GM21825 (cell line): ENCODE measurements at regions not wholly inside any gene's neighbourhood (a gene's known extent, or its start where the extent isn't known, plus 50 kb on each side); places are given as distances from the start of the nearest gene placed in this dataset.

Experiments
- ATAC-seq: cut with Tn5 transposase; IDR thresholded peaks from one replicate; pipeline ENCODE4 v1.9.1; 2021; ENCODE audit warnings: mild to moderate bottlenecking, moderate library complexity; ENCODE audit not compliant: unreplicated experiment

DNA sequence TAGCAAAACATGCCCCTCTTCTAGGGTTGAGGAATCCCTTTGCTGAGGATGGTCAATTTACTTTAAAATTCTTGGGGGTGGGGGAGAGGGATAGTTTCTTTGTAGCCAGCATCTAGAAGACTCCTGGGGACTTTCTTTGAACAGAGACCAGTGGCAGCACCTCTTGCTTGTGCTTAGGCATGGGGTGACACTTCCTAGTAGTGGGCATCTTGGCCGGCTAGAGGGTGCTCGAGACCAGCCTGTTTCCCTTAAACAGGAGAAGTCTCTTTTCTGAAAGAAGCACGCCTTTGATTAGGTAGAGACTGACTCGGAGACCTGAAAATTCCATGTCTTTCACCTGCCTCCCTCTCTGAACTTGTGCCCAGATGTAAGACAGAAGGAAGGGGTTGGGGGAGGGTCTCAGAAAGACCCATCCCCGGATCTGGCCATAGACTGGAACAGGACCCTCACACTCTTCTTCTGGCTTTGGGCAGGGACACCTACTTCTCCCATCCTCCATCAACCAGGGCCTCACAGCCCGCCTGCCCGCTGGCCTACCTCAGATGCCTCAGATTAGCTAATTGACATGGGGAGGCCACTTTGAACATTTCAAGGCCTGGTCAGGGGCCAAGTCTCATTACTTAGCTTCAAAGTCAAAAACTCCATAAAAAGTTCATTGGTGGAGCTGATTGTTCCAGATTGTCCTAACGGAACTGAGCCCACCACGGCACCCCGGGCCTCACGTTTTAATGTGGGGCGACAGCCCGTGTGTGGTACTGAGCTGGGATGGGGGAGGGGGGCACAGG, 172.2 kb downstream of the CDC5L start:
- ATAC-seq = no peak

DNA sequence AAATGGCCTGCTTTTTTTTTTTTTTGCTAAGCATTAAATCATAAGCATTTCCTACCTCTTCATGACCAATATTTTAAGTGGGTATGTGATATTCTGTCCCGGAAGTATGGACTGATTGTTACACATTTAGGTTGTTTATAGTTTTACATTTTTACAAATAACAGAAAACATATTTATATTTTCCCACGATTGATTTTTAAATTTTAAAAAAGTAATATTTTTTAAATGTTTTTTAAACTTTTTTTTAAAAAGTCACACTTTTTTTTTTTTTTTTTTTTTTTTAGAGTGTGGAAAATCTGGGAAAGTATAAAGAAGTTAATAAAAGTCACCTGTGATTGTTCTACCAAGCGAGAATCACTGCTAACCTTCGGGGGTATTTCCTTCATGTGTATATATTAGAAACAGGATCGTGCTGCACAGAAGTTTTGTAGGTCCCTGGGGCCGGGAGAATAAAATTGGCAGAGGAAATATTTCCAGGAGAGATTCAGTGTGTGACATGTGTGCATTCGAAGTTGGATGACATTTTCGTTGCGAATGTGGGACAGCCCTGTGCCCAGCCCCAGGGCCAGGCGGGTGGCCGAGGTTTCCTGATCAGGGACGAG, 173.1 kb downstream of the CDC5L start:
- ATAC-seq = no peak

DNA sequence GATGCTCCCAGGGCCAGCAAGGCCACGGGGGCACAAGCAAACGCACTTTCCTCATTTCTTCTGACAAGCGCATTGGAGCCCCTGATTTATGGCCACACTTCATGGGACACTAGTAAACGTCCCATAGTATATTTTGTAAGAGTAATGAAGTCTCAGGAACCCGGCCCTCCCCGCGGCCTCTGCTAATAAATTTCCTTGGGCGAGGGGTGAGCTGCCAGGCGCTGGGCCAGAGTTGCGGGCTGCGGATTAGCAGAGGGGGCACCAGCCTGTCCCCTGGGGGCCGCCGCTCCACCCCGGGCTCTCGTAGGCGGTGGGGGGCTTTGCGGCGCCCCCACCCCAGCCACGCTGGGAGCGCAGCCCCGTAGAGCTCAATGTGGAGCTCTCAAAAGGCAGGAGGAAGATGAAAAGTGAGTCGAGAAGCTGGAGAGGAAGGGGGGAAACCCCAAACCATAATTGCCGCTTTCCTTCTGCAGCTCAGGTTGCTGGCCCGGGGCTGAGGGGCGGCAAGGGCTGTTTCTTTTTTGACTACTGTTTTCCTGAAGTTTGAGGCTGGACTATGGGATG, 173.6 kb downstream of the CDC5L start:
- no peak for ATAC-seq

DNA sequence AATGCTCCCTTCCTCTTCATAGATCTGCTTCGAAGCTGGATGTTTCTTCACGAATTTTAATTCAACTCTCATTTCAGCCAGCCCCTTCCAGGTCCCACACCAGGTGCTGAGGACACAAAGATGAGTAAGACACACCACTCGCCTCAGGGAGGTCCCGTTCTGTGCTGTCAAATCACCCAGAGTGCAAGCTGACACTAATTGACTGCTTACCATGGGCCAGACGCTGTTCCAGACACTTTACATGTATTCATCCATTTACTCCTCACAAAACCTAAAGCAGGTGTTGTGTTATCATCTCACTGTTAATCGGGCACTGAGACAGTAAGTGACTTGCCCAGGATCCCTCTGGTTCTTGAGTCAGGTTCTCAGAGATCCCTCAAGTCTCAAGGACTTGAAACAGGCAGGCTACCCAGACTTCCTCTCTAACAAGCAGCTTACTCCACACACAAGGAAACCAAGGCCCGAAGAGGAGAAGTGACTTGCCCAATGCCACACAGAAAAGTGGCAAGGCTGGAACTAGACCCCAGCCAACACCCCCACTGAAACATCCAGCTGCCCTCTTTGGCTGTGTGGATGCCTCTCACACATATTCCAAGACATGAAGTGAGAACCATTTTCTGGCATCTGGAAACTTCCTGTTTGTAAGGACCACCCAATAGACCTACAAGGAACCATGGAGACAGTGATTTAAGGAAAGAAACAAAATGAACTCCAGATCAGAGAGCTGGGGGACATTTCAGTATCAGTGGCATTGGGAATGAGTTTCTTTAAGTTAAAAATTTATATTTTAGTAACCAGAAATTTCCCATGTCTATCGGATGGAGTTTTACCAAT, 174.5 kb downstream of the CDC5L start:
- no peak for ATAC-seq

DNA sequence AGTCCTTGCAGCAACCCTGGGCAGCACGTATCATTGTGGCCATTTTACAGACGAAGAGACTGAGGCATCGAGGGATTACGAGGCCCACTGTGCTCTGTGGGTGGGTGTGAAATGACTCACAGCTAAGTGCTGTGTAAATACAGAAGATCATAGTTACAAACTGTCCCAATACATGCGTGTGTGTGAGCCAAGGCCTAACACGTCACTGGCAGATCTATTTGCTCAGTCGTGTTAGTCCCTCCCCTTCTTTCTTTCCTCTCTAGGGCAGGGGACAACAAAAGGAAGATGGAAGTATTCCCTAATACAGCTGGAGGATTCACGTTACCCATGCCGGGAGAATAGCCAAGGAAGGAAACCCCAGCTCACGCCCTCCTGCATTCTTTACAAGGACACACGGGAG, 175.9 kb downstream of the CDC5L start:
- ATAC-seq = no peak

DNA sequence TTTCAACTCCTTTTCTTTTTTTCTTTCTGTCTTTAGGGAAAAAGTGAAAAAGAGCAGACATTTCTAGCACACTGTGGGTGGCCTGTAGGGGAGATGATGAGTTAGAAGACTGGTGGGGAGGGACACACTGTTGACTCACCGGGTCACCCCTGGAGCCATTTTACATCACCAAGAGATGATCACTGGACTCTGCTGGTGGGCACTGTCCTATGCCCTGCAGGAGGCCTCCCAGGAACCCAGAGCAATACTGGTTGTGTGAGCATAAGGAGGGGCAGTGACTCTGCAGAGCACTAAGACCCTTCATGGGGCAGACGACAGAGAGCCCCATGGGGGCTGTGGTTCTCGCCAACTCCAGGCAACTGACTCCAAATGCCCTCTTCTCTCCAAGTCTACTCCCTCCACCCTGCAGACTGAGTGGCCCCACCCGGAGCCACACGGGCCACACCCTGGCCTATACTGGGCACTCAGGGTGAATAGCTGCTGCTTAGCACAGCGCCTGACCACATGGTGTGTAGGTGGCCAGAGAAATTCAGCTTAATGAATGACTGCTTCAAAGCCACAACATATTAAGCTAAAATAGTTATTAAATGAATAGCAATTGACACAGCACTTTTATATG, 177.5 kb downstream of the CDC5L start:
- no peak for ATAC-seq

DNA sequence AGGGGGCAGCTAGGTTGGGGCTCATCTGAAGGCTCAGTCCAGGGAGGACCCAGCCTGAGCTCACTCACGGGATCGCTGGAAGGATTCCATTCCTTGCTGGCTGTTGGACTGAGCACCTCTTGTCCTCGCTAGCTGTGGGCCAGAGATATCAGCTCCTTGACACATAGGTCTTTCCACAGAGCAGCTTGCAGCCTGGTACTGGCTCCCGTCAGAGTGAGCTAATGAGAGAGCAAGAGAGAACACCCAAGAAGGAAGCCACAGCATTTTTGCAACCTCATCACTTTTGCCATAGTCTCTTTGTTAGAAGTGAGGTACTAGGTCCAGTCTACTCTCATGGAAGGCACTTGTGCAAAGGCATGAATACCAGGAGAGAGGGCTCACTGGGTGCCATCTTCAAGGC, 179.9 kb downstream of the CDC5L start:
- no peak for ATAC-seq

DNA sequence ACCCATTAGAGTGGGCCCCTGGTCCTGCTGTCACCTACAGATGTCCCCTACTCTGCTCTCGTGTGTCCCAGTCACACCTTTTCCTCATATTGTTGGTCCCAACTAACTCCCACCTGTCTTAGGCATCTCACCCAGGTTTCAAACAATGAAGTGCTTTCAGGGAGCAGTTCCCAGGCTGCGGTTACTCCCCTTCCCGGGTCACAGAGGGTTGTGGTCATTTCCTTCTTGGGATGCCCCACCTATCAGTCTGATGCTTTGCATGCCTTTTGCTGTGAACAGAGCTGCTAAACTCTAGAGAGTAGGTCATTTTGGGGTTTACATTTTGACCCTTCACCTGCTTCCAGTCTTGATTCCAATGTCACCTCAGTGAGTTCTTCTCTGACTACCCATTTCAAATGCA, 181.6 kb downstream of the CDC5L start:
- ATAC-seq = no peak

DNA sequence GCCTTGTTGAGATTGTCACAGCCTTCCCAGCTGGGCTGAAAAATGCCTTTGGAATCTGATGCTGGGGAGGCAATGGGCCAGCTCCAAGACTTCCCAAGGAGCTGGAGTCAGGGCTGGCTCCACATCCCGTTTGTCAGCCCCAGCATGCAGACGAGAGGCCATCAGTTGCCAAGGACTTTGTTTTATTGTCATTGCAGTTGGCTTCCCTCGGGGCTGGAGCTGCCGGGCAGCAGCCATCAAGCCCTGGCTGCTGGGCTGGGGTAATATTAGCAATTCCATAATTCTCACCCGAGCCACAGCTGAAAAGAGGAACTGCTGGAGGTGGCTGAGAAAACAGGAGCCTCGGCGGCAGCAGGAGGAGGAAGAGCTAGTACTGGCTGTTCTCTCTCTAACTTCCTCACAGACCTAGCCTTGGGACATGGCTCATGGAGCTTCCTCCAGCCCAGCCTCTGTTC, 182.5 kb downstream of the CDC5L start:
- no peak for ATAC-seq

DNA sequence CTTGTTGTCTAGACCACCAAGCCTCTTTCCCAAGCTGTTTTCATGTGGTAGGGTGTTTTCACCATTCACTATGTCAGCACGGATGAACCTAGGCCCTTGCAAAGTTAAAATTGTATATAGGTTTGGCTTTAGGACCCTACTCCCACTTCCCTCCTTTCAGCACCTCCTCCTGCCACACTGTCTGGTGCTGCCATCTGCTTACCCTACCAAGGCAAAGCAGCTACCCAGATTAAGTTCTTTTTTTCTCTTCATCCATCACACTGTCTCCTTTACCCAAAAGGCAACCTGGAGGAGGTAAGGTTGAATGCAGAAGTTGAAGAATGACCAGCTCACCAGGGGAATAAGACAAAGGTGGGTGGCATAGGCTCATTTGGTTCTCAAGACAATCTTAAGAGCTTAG, 184.0 kb downstream of the CDC5L start:
- no peak for ATAC-seq

DNA sequence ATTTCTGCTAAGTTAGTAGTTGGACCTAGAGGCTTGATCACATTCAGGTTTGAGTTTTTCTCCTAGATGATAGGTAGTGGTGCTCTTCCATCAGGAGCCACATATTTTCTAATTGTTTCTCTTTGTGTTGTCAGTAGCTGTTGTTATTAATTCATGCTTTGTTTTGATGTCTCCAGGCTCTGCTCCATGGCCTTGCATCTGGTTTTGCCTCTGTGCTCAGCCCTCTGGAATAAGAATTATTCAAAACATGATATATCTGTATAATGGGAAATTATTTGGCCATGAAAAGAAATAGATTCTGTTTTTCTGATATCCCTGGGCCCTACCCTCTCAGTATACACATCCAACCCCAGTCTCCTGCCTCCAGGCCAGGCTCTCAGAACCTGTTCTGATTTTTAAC, 184.8 kb downstream of the CDC5L start:
- ATAC-seq = no peak

DNA sequence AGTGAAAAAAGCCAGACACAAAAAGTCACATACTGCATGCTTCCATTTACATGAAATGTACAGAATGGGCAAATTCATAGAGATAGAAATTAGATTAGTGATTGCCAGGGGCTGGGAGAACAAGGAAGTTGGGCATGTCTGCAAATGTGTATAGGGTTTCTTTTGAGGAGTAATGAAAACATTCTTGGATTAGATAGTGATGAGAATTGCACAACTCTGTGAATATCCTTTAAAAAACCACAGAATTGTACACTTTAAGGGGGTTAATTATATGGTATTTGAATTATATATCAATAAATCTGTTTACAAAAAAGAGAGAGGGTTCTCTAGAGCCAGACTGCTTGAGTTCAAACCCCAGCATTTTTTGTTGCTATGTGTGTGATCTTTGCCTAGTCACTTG, 188.1 kb downstream of the CDC5L start:
- no peak for ATAC-seq

DNA sequence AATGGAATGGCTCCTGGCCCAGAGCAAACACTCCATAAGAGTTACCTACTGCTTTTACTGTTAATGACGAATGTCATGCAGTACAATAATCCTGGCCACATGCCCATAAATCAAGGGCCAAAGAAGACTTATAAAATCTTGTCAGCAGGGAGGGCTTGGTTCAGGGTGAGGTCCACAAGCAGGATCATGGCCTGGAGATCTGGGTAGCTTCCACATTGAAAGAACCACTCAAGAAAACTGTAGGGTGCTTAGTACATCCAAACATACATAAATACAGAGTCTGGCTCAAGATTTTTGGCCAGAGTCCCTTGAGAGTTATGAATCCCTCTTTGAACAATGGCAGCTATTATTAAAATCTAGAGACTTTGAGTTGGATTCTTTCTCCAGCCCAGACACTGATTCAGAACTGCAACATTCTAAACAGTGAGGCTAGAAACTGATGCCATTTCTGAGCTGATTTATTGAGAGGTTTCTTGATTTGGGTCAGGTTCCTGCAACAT, 188.7 kb downstream of the CDC5L start:
- ATAC-seq = no peak

DNA sequence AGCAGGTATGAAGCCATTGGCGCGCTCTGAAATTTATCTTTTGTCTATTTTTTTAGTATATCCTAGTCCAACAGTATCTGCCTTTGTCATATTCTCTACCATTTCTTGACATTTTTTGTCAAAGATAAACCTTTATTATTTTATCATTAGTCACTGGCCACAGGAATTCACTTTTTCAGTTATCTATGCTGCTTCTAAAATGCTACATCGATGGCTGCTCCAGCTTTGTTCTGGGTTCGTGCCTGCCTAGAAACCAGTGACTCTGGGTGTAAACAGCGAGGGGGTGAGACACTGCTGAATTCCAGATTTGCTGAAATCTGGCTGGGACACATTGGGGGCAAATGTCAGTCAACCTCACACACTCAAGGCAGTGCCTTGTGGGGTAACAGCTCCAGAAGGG, 193.4 kb downstream of the CDC5L start:
- ATAC-seq = no peak

DNA sequence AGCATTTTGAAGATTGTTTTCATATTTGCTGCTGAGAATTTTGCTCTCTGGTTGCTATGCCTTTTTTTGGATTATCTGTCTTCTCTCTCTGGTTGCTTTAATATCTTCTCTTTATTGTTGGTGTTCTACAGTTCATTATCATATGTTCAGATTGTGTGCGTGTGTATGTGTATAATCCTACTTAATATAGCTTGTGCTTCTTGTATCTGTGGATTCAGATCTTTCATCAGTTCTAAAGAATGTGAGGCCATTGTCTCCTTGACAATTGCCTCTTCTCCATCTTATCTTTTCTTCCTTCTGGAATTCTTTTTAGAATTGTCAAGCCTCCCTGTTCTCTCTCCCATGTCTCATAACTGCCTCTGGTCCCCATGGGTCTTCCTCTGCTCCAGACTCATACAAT, 195.4 kb downstream of the CDC5L start:
- ATAC-seq = no peak

DNA sequence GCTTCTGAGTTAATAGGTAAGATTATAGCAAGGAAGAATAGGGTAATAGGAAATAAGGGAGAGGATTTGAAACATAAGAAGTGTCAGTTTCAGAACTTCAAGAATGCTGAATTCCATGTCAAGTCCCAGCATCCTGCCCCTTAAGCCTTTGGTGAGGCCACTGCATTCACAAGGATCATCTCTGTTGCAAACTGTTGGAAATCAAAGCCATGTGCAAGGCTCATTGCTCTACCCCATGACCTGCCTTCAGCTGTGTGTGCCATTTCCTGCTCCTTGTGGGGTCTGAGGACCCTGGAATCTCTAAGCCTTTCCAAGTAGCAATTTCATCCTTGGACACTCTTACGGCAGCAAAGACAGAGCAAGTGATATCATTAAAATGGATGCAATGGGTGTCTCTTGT, 203.0 kb downstream of the CDC5L start:
- no peak for ATAC-seq

DNA sequence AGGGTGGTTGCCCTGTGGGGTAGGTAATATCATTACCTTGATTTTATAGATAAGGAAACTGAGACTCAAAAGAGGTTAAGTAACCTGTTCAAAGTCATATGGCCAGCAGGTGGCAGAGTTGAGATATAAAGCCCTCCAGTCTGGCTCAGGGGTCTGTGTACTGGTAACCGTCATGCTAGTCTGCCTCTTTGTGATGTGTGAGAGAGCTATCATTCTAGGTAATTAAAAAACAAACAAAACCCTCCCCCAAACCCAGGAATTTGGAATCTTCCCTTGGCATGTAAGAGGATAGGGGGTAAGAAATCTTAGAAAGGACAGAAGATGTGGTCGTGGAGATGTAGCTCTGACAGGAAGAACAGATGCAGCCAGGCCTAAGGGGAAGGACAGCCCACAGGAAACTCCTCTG, 206.0 kb downstream of the CDC5L start:
- ATAC-seq = no peak

DNA sequence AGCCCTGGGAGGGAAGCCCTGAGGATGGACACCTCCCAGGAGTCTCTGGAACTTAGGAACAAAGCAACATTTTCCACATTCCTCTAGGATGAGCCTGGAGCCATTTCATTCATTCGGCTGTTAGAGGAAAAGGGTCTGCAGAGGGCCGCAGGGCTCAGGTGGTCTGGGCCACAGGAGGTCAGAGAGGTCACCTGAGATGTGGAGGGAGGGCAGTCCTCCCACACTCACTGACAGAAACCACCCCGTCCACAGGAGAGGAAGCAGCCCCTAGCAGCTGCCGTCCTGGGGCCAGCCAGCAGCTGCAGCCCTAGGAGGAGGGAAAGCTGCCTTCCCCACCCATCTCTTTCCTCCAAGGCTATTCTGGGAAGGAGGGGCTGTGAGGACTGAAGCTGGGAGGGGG, 207.0 kb downstream of the CDC5L start:
- ATAC-seq = no peak

DNA sequence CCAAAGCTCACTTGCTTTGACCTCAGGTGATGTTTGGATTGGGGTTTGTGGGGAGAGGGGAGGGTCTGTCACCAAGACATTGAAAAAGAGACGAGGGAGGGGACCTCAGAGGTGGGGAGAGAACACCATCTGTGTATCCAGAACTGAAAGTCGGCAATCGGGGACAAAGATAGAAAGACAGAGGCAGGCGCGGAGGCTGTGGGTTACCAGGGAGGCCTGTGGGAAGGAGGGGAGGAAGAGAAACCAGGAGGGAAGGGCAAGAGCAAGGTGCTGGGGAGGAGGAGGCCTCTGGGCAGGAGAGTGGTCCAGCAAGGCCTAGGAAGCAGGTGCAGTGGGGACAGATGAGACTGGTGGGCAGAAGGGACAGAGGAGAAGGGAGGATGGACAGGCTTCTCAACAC, 211.2 kb downstream of the CDC5L start:
- no peak for ATAC-seq

DNA sequence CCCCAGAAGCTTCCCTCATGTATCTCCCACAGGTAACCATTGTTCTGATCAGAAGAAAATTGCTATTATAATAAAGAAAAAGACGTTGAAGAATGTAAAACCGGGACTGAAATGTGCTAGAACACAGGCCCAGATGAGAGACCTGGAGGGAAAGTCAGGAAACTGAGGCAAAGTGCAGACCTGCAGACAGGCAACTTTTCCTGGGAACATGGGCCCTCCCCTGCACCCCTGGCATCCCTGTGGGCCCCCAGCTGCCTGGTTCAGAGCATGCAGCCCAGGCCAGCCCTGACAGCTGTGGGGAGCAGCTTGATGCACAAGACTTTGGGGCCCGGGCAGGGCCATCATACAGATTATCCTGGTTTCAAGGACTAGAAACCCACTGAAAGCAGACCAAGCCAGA, 212.2 kb downstream of the CDC5L start:
- ATAC-seq = no peak
